GM19463 (cell line): ENCODE measurements at regions not wholly inside any gene's neighbourhood (a gene's known extent, or its start where the extent isn't known, plus 50 kb on each side); places are given as distances from the start of the nearest gene placed in this dataset.

Experiments used
- ATAC-seq: cut with Tn5 transposase; IDR thresholded peaks from one replicate; pipeline ENCODE4 v1.9.1; 2021; ENCODE audit warnings: mild to moderate bottlenecking, moderate library complexity; ENCODE audit not compliant: unreplicated experiment

- ATAC-seq, result no peak
Observed at GRCh38 chr9:2351324-2351723, 270.3 kb upstream of the VLDLR start.

GRCh38 chr9:2354216-2354615 lies 267.4 kb upstream of the VLDLR start:
- ATAC-seq, result no peak

- no peak for ATAC-seq
Observed at GRCh38 chr9:2354856-2355696, 266.5 kb upstream of the VLDLR start.

GRCh38 chr9:2355697-2355983 lies 265.9 kb upstream of the VLDLR start:
- no peak for ATAC-seq

- ATAC-seq, result no peak
Observed at GRCh38 chr9:2356041-2356790, 265.4 kb upstream of the VLDLR start.

GRCh38 chr9:2359891-2360471 lies 261.6 kb upstream of the VLDLR start:
- no peak for ATAC-seq

GRCh38 chr9:2362150-2362549 lies 259.4 kb upstream of the VLDLR start:
- ATAC-seq, result no peak

- no peak for ATAC-seq
Observed at GRCh38 chr9:2363138-2363745, 258.3 kb upstream of the VLDLR start.

- no peak for ATAC-seq
Observed at GRCh38 chr9:2363781-2364180, 257.8 kb upstream of the VLDLR start.

- ATAC-seq, result no peak
Observed at GRCh38 chr9:2367970-2368369, 253.6 kb upstream of the VLDLR start.

GRCh38 chr9:2373648-2374047 lies 247.9 kb upstream of the VLDLR start:
- ATAC-seq, result no peak

GRCh38 chr9:2375114-2375513 lies 246.5 kb upstream of the VLDLR start:
- ATAC-seq, result no peak

GRCh38 chr9:2377117-2377516 lies 244.5 kb upstream of the VLDLR start:
- no peak for ATAC-seq

- ATAC-seq, result no peak
Observed at GRCh38 chr9:2377834-2378233, 243.8 kb upstream of the VLDLR start.

- no peak for ATAC-seq
Observed at GRCh38 chr9:2378266-2378665, 243.3 kb upstream of the VLDLR start.

- ATAC-seq, result no peak
Observed at GRCh38 chr9:2378816-2379215, 242.8 kb upstream of the VLDLR start.

- ATAC-seq, result no peak
Observed at GRCh38 chr9:2384741-2385140, 236.8 kb upstream of the VLDLR start.

GRCh38 chr9:2385746-2386145 lies 235.8 kb upstream of the VLDLR start:
- ATAC-seq, result no peak

- no peak for ATAC-seq
Observed at GRCh38 chr9:2386566-2386965, 235.0 kb upstream of the VLDLR start.

- no peak for ATAC-seq
Observed at GRCh38 chr9:2387166-2387565, 234.4 kb upstream of the VLDLR start.

- no peak for ATAC-seq
Observed at GRCh38 chr9:2389404-2389803, 232.2 kb upstream of the VLDLR start.

GRCh38 chr9:2390028-2390427 lies 231.6 kb upstream of the VLDLR start:
- no peak for ATAC-seq
